ENCODE measurements at regions not wholly inside any gene's neighbourhood (a gene's known extent, or its start where the extent isn't known, plus 50 kb on each side); places are given as distances from the start of the nearest gene placed in this dataset.
"Not testable (repeated sequence)": the region's sequence is repeated elsewhere in the genome, so short reads cannot be mapped to it uniquely, and the experiment has no call there.

GRCh38 chr10:2030046-2030445 lies 292.7 kb upstream of the ADARB2 start:
- CTCF ChIA-PET, result no interaction called here
- POLR2A ChIA-PET, result interaction anchor here (0.7 kb wide), 1 partner anchor 293 kb away, joined by 3 read pairs; the partner anchor contains the start of gene ADARB2
- no peak for DNase-seq (ENCODE audit: extremely low spot score)
- TF ChIP-seq ARNT (IDR thresholded peaks at IDR 0.05) (no peak), ELF4 (IDR thresholded peaks at IDR 0.05) (no peak), FOXK2 (IDR thresholded peaks at IDR 0.05) (no peak), SUZ12 (IDR thresholded peaks at IDR 0.05) (no peak), ZNF384 (IDR thresholded peaks at IDR 0.05) (no peak), L3MBTL2 (conservative IDR thresholded peaks at IDR 0.05) (no peak), NFRKB (IDR thresholded peaks at IDR 0.05) (no peak), TARDBP (IDR thresholded peaks at IDR 0.05) (no peak), LEF1 (IDR thresholded peaks at IDR 0.05; ENCODE audit: borderline replicate concordance) (no peak), FOXA1 (IDR thresholded peaks at IDR 0.05) (no peak), BHLHE40 (IDR thresholded peaks at IDR 0.05; ENCODE audit: borderline replicate concordance) (no peak), CTBP1 (IDR thresholded peaks at IDR 0.05; ENCODE audit: borderline replicate concordance) (no peak), PKNOX1 (IDR thresholded peaks at IDR 0.05) (no peak), FOXM1 (IDR thresholded peaks at IDR 0.05; ENCODE audit: borderline replicate concordance) (no peak), SP1 (IDR thresholded peaks at IDR 0.05) (no peak), HDGF (IDR thresholded peaks at IDR 0.05; ENCODE audit: borderline replicate concordance) (no peak)

- CTCF ChIA-PET, result no interaction called here
- TF ChIP-seq ARNT (IDR thresholded peaks at IDR 0.05), result no peak
- TF ChIP-seq ELF4 (IDR thresholded peaks at IDR 0.05), result no peak
- no peak for TF ChIP-seq TARDBP (IDR thresholded peaks at IDR 0.05)
- TF ChIP-seq LEF1 (IDR thresholded peaks at IDR 0.05; ENCODE audit: borderline replicate concordance), result no peak
- no peak for TF ChIP-seq PKNOX1 (IDR thresholded peaks at IDR 0.05)
- no peak for TF ChIP-seq BHLHE40 (IDR thresholded peaks at IDR 0.05; ENCODE audit: borderline replicate concordance)
- no peak for TF ChIP-seq SUZ12 (IDR thresholded peaks at IDR 0.05)
- TF ChIP-seq ZNF384 (IDR thresholded peaks at IDR 0.05), result no peak
- TF ChIP-seq L3MBTL2 (conservative IDR thresholded peaks at IDR 0.05), result no peak
- no peak for TF ChIP-seq FOXK2 (IDR thresholded peaks at IDR 0.05)
- no peak for TF ChIP-seq FOXA1 (IDR thresholded peaks at IDR 0.05)
- no peak for TF ChIP-seq NFRKB (IDR thresholded peaks at IDR 0.05)
- TF ChIP-seq SP1 (IDR thresholded peaks at IDR 0.05), result no peak
- TF ChIP-seq FOXM1 (IDR thresholded peaks at IDR 0.05; ENCODE audit: borderline replicate concordance), result no peak
- no peak for TF ChIP-seq CTBP1 (IDR thresholded peaks at IDR 0.05; ENCODE audit: borderline replicate concordance)
- no peak for TF ChIP-seq HDGF (IDR thresholded peaks at IDR 0.05; ENCODE audit: borderline replicate concordance)
- no peak for DNase-seq (ENCODE audit: extremely low spot score)
- POLR2A ChIA-PET, result no interaction called here
Observed at GRCh38 chr10:2026936-2027335, 289.6 kb upstream of the ADARB2 start.

GRCh38 chr10:2024750-2025149 lies 287.4 kb upstream of the ADARB2 start:
- POLR2A ChIA-PET; CTCF ChIA-PET; DNase-seq (ENCODE audit: extremely low spot score): not testable (repeated sequence)

- ChIA-PET POLR2A (no interaction called here), CTCF (no interaction called here)
- no peak for DNase-seq (ENCODE audit: extremely low spot score)
- TF ChIP-seq TARDBP (IDR thresholded peaks at IDR 0.05), result no peak
- no peak for TF ChIP-seq FOXK2 (IDR thresholded peaks at IDR 0.05)
- no peak for TF ChIP-seq ZNF384 (IDR thresholded peaks at IDR 0.05)
- no peak for TF ChIP-seq SUZ12 (IDR thresholded peaks at IDR 0.05)
- no peak for TF ChIP-seq NFRKB (IDR thresholded peaks at IDR 0.05)
- TF ChIP-seq ELF4 (IDR thresholded peaks at IDR 0.05), result no peak
- no peak for TF ChIP-seq L3MBTL2 (conservative IDR thresholded peaks at IDR 0.05)
- TF ChIP-seq CTBP1 (IDR thresholded peaks at IDR 0.05; ENCODE audit: borderline replicate concordance), result no peak
- TF ChIP-seq FOXM1 (IDR thresholded peaks at IDR 0.05; ENCODE audit: borderline replicate concordance), result no peak
- no peak for TF ChIP-seq SP1 (IDR thresholded peaks at IDR 0.05)
- TF ChIP-seq ARNT (IDR thresholded peaks at IDR 0.05), result no peak
- TF ChIP-seq FOXA1 (IDR thresholded peaks at IDR 0.05), result no peak
- TF ChIP-seq BHLHE40 (IDR thresholded peaks at IDR 0.05; ENCODE audit: borderline replicate concordance), result no peak
- TF ChIP-seq LEF1 (IDR thresholded peaks at IDR 0.05; ENCODE audit: borderline replicate concordance), result no peak
- no peak for TF ChIP-seq HDGF (IDR thresholded peaks at IDR 0.05; ENCODE audit: borderline replicate concordance)
- TF ChIP-seq PKNOX1 (IDR thresholded peaks at IDR 0.05), result no peak
Observed at GRCh38 chr10:2023687-2024086, 286.4 kb upstream of the ADARB2 start.

DNA sequence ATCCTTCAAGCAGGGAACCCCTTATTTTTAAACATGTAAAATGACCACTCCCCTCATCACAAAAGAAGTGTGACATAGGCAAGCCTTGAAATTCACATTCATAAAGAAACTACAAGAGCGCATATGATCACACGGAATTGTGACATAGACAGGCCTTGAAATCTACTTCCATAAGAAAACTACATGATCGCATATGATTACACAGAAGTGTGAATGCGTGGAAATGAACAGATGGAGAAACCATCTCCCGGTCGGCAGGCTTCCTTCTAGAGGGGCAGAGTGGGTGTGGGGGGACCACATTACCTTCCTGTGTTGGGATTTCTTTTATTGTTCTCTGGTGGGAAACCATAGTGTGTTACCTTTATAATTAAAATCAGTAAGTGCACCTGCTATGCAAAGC lies 285.1 kb upstream of the ADARB2 start:
- ChIA-PET CTCF (no interaction called here), POLR2A (no interaction called here)
- no peak for DNase-seq (ENCODE audit: extremely low spot score)
- TF ChIP-seq CTBP1 (IDR thresholded peaks at IDR 0.05; ENCODE audit: borderline replicate concordance) (no peak), HDGF (IDR thresholded peaks at IDR 0.05; ENCODE audit: borderline replicate concordance) (no peak), L3MBTL2 (conservative IDR thresholded peaks at IDR 0.05) (no peak), BHLHE40 (IDR thresholded peaks at IDR 0.05; ENCODE audit: borderline replicate concordance) (no peak), LEF1 (IDR thresholded peaks at IDR 0.05; ENCODE audit: borderline replicate concordance) (no peak), FOXA1 (IDR thresholded peaks at IDR 0.05) (no peak), ELF4 (IDR thresholded peaks at IDR 0.05) (no peak), ZNF384 (IDR thresholded peaks at IDR 0.05) (no peak), TARDBP (IDR thresholded peaks at IDR 0.05) (no peak), SUZ12 (IDR thresholded peaks at IDR 0.05) (no peak)

DNA sequence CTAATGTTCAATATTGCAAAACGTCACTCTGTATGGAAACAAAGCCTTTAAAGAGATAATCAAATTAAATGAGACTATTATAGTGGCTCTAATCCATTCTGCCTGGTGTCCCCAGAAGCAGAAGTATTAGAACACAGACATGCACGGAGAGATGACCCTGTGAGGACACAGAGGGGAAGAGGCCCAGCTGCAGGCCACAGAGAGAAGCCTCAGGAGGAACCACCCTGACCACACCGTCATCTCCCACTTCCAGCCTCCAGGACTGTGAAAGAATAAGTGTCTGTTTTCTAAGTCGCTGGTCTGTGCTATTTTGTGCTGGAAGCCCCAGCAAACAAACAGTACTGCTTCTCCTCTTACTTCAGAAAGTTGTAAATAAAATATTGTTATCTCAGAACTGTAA lies 283.5 kb upstream of the ADARB2 start:
- POLR2A ChIA-PET, result no interaction called here
- CTCF ChIA-PET, result no interaction called here
- no peak for DNase-seq (ENCODE audit: extremely low spot score)

More for the DNA sequence above, 283.5 kb upstream of the ADARB2 start:
- TF ChIP-seq ELF4 (IDR thresholded peaks at IDR 0.05) (no peak), ARNT (IDR thresholded peaks at IDR 0.05) (no peak), TARDBP (IDR thresholded peaks at IDR 0.05) (no peak), FOXK2 (IDR thresholded peaks at IDR 0.05) (no peak), SUZ12 (IDR thresholded peaks at IDR 0.05) (no peak), NFRKB (IDR thresholded peaks at IDR 0.05) (no peak), FOXA1 (IDR thresholded peaks at IDR 0.05) (no peak), LEF1 (IDR thresholded peaks at IDR 0.05; ENCODE audit: borderline replicate concordance) (no peak), FOXM1 (IDR thresholded peaks at IDR 0.05; ENCODE audit: borderline replicate concordance) (no peak), PKNOX1 (IDR thresholded peaks at IDR 0.05) (no peak), BHLHE40 (IDR thresholded peaks at IDR 0.05; ENCODE audit: borderline replicate concordance) (no peak), HDGF (IDR thresholded peaks at IDR 0.05; ENCODE audit: borderline replicate concordance) (no peak), SP1 (IDR thresholded peaks at IDR 0.05) (no peak), CTBP1 (IDR thresholded peaks at IDR 0.05; ENCODE audit: borderline replicate concordance) (no peak), L3MBTL2 (conservative IDR thresholded peaks at IDR 0.05) (no peak), ZNF384 (IDR thresholded peaks at IDR 0.05) (no peak)
